Stimulated activated CD8-positive, alpha-beta memory T cell treated with anti-CD3 and anti-CD28 coated beads, Interleukin-2, amount 100 ng/mL, for 48 hours (primary cell): ENCODE measurements at regions not wholly inside any gene's neighbourhood (a gene's known extent, or its start where the extent isn't known, plus 50 kb on each side); places are given as distances from the start of the nearest gene placed in this dataset.

Experiments
- DNase-seq, 2 donors: peaks; one replicate each; pipeline ENCODE4 v3.0.0-alpha.2; 2020; ENCODE audit warnings: low read depth in 2 of 2

- no peak for DNase-seq
Measured at GRCh38 chr1:238201992-238202391, 311.3 kb upstream of the ZP4 start.

- DNase-seq = no peak
Measured at GRCh38 chr1:238199325-238199724, 308.6 kb upstream of the ZP4 start.

- DNase-seq = no peak
Measured at GRCh38 chr1:238196516-238196915, 305.8 kb upstream of the ZP4 start.

GRCh38 chr1:238191170-238191569, 300.4 kb upstream of the ZP4 start:
- no peak for DNase-seq

GRCh38 chr1:238187575-238187949, 296.8 kb upstream of the ZP4 start:
- no peak for DNase-seq

- no peak for DNase-seq
Measured at GRCh38 chr1:238186887-238187574, 296.3 kb upstream of the ZP4 start.

GRCh38 chr1:238177960-238178645, 287.4 kb upstream of the ZP4 start:
- DNase-seq = no peak

GRCh38 chr1:238177351-238177750, 286.6 kb upstream of the ZP4 start:
- DNase-seq = no peak

GRCh38 chr1:238176441-238176840, 285.7 kb upstream of the ZP4 start:
- no peak for DNase-seq

- DNase-seq = no peak
Measured at GRCh38 chr1:238171985-238172384, 281.3 kb upstream of the ZP4 start.

GRCh38 chr1:238161955-238162354, 271.2 kb upstream of the ZP4 start:
- DNase-seq = no peak

GRCh38 chr1:238153939-238154338, 263.2 kb upstream of the ZP4 start:
- DNase-seq = no peak

GRCh38 chr1:238153253-238153652, 262.5 kb upstream of the ZP4 start:
- no peak for DNase-seq

GRCh38 chr1:238152119-238152518, 261.4 kb upstream of the ZP4 start:
- DNase-seq = no peak

GRCh38 chr1:238143038-238143437, 252.3 kb upstream of the ZP4 start:
- DNase-seq = no peak

- DNase-seq = no peak
Measured at GRCh38 chr1:238141353-238141752, 250.6 kb upstream of the ZP4 start.

- no peak for DNase-seq
Measured at GRCh38 chr1:238139713-238140112, 249.0 kb upstream of the ZP4 start.

GRCh38 chr1:238138059-238138626, 247.4 kb upstream of the ZP4 start:
- DNase-seq = no peak

GRCh38 chr1:238135708-238136664, 245.3 kb upstream of the ZP4 start:
- no peak for DNase-seq

GRCh38 chr1:238129677-238130076, 239.0 kb upstream of the ZP4 start:
- no peak for DNase-seq

- no peak for DNase-seq
Measured at GRCh38 chr1:238123201-238123600, 232.5 kb upstream of the ZP4 start.

GRCh38 chr1:238119861-238120260, 229.1 kb upstream of the ZP4 start:
- DNase-seq = no peak
